SK-N-SH (cell line): ENCODE measurements at regions not wholly inside any gene's neighbourhood (a gene's known extent, or its start where the extent isn't known, plus 50 kb on each side); places are given as distances from the start of the nearest gene placed in this dataset.

Experiments used
- CTCF ChIA-PET: fragments of 300-600, 350-600 bp; formaldehyde crosslinking; extraction: SDS; loops from one replicate; lab custom pipeline; 2021; lab: Yijun Ruan, JAX
- POLR2A ChIA-PET: fragments of 350-600 bp; sonication (Branson Sonifier 250); formaldehyde crosslinking; extraction: SDS; loops from one replicate; lab custom pipeline; 2020; ENCODE audit warnings: antibody characterized with exemption, inconsistent platforms; lab: Yijun Ruan, JAX
- DNase-seq: peaks from one replicate; pipeline ENCODE4 v3.0.0; 2012
- H2AFZ ChIP-seq: fragments of 200-600 bp; sonication (generic); 2 replicates; pipeline ENCODE4 v1.8.1; 2016; ENCODE audit warnings: antibody characterized with exemption, mild to moderate bottlenecking, low read depth
- H3F3A ChIP-seq: fragments of 200-600 bp; sonication (generic); replicated peaks from 2 replicates; pipeline ENCODE3; 2016; ENCODE audit warnings: antibody characterized with exemption, mild to moderate bottlenecking; ENCODE audit not compliant: insufficient read depth
- H3K27ac ChIP-seq, 2 experiments: fragments of 200-500 bp in 1 of 2; fragments of 200-600 bp in 1 of 2; sonication (Bioruptor generic) in 1 of 2; sonication (generic), shearing (Covaris generic) in 1 of 2; 2 replicates each; pipeline versions ENCODE4 v1.5.1 to v1.6.1; 2014 to 2016; ENCODE audit warnings: low read depth in 2 of 2, inconsistent platforms in 1 of 2, low read length in 1 of 2, mild to moderate bottlenecking in 1 of 2, mixed read lengths in 1 of 2
- H3K27me3 ChIP-seq: fragments of 200-600 bp; sonication (generic), shearing (Covaris generic); 2 replicates; pipeline ENCODE4 v1.6.1; 2016; ENCODE audit warnings: mixed run types; ENCODE audit not compliant: insufficient read depth
- H3K36me3 ChIP-seq, 2 experiments: fragments of 200-500 bp in 1 of 2; fragments of 200-600 bp in 1 of 2; sonication (Bioruptor generic) in 1 of 2; sonication (generic) in 1 of 2; replicated peaks in 1 of 2; 2 replicates each; pipeline versions ENCODE3 to v1.5.1; 2014 to 2016; ENCODE audit warnings: low read length in 1 of 2, mild to moderate bottlenecking in 1 of 2; ENCODE audit not compliant: insufficient read depth in 2 of 2, control insufficient read depth in 1 of 2
- H3K4me1 ChIP-seq, 2 experiments: fragments of 200-500 bp in 1 of 2; fragments of 200-600 bp in 1 of 2; sonication (Bioruptor generic) in 1 of 2; sonication (generic), shearing (Covaris generic) in 1 of 2; 2 replicates each; pipeline versions ENCODE4 v1.5.1 to v1.6.1; 2014 to 2016; ENCODE audit warnings: low read depth in 1 of 2, low read length in 1 of 2, mixed run types in 1 of 2; ENCODE audit not compliant: insufficient read depth in 2 of 2, control insufficient read depth in 1 of 2
- H3K4me2 ChIP-seq: fragments of 200-600 bp; sonication (generic), shearing (Covaris generic); 2 replicates; pipeline ENCODE4 v1.6.1; 2017; ENCODE audit warnings: mixed run types
- H3K4me3 ChIP-seq, 2 experiments: fragments of 200-500 bp in 1 of 2; fragments of 200-600 bp in 1 of 2; sonication (Bioruptor generic) in 1 of 2; sonication (generic), shearing (Covaris generic) in 1 of 2; 2 replicates each; pipeline versions ENCODE4 v1.5.1 to v1.8.1; 2014 to 2016; ENCODE audit warnings: low read depth in 2 of 2, inconsistent platforms in 1 of 2, low read length in 1 of 2, mild to moderate bottlenecking in 1 of 2, mixed read lengths in 1 of 2, moderate library complexity in 1 of 2
- H3K79me2 ChIP-seq: fragments of 200-600 bp; sonication (generic); 2 replicates; pipeline ENCODE4 v1.8.1; 2017; ENCODE audit warnings: mild to moderate bottlenecking; ENCODE audit not compliant: insufficient read depth
- H3K9ac ChIP-seq: fragments of 200-600 bp; sonication (generic); 2 replicates; pipeline ENCODE4 v1.6.1; 2017; ENCODE audit warnings: mixed run types
- H3K9me2 ChIP-seq: fragments of 200-600 bp; sonication (generic); 2 replicates; pipeline ENCODE4 v1.6.1; 2017; ENCODE audit warnings: mixed run types
- H3K9me3 ChIP-seq: fragments of 200-600 bp; sonication (generic); 2 replicates; pipeline ENCODE4 v1.6.1; 2017; ENCODE audit warnings: mixed run types, mild to moderate bottlenecking, moderate library complexity
- H4K20me1 ChIP-seq: fragments of 200-600 bp; sonication (generic); 2 replicates; pipeline ENCODE4 v1.6.1; 2017; ENCODE audit warnings: mild to moderate bottlenecking, mixed run types; ENCODE audit not compliant: insufficient read depth
- ELF1 ChIP-seq: IDR thresholded peaks from 2 replicates; pipeline ENCODE4 v1.4.0; 2012
- FOSL2 ChIP-seq: IDR thresholded peaks from 2 replicates; pipeline ENCODE4 v1.4.0; 2012; ENCODE audit warnings: low read depth, mild to moderate bottlenecking, moderate library complexity, borderline replicate concordance
- FOXM1 ChIP-seq: IDR thresholded peaks from 2 replicates; pipeline ENCODE4 v1.4.0; 2012; ENCODE audit warnings: low read depth, mild to moderate bottlenecking
- GABPA ChIP-seq: IDR thresholded peaks from 2 replicates; pipeline ENCODE4 v1.4.0; 2012; ENCODE audit warnings: low read depth, mild to moderate bottlenecking
- GATA2 ChIP-seq: sonication (generic); formaldehyde crosslinking; IDR thresholded peaks from 2 replicates; pipeline ENCODE4 v1.5.0; 2020; ENCODE audit warnings: mild to moderate bottlenecking, missing genetic modification reagents
- MAX ChIP-seq: IDR thresholded peaks from 2 replicates; pipeline ENCODE4 v1.4.0; 2012; ENCODE audit warnings: low read depth
- NFIC ChIP-seq: IDR thresholded peaks from 2 replicates; pipeline ENCODE4 v1.4.0; 2012; ENCODE audit warnings: borderline replicate concordance
- PBX3 ChIP-seq: IDR thresholded peaks from 2 replicates; pipeline ENCODE4; 2012
- RAD21 ChIP-seq: IDR thresholded peaks from 2 replicates; pipeline ENCODE4 v1.6.1; 2012; ENCODE audit warnings: mild to moderate bottlenecking, low read length
- REST ChIP-seq: IDR thresholded peaks from 2 replicates; pipeline ENCODE4 v1.6.1; 2012; ENCODE audit warnings: mild to moderate bottlenecking, low read depth, low read length, moderate library complexity
- RFX5 ChIP-seq: IDR thresholded peaks from 2 replicates; pipeline ENCODE4 v1.6.1; 2012; ENCODE audit warnings: mild to moderate bottlenecking, improper control_type of control experiment, low read length
- RXRA ChIP-seq: IDR thresholded peaks from 2 replicates; pipeline ENCODE4 v1.4.0; 2012; ENCODE audit warnings: low read depth, mild to moderate bottlenecking, borderline replicate concordance
- USF1 ChIP-seq: IDR thresholded peaks from 2 replicates; pipeline ENCODE4 v1.4.0; 2012; ENCODE audit warnings: low read depth, borderline replicate concordance
- USF2 ChIP-seq: fragments of 150-350 bp; IDR thresholded peaks from 2 replicates; pipeline ENCODE4 v1.6.1; 2017; ENCODE audit warnings: antibody characterized with exemption, low read length, low read depth, borderline replicate concordance
- YY1 ChIP-seq: IDR thresholded peaks from 2 replicates; pipeline ENCODE4 v1.4.0; 2012; ENCODE audit warnings: low read depth, mild to moderate bottlenecking
- WGBS: methylation state at CpG from one replicate; pipeline ENCODE4 v1.1.6; 2017; ENCODE audit warnings: low lambda C conversion rate; 5-methylcytosine and 5-hydroxymethylcytosine counted together

GRCh38 chr2:8019934-8020333 is 661.9 kb upstream of the ID2 start:
- TF ChIP-seq USF1 (no peak), PBX3 (no peak), RXRA (no peak), FOSL2 (no peak), REST (no peak), YY1 (no peak), ELF1 (no peak), RFX5 (no peak), GATA2 (CRISPR knock-in tag) (no peak), RAD21 (no peak), NFIC (no peak), GABPA (no peak), USF2 (no peak), MAX (no peak), FOXM1 (no peak)
- Histone ChIP-seq H2AFZ (no peak overlapping the region), H3K4me2 (no peak overlapping the region), H3K9ac (no peak overlapping the region), H3K36me3 (no peaks in the 10 kb centered on the region), H4K20me1 (no peaks in the 10 kb centered on the region), H3F3A (no peaks in the 10 kb centered on the region), H3K9me3 (no peaks in the 10 kb centered on the region), H3K27ac (no peak overlapping the region), H3K4me1 (peaks cover 0 to 6% of the 10 kb centered on the region in 2 experiments; a peak in 3 of 4 replicates), H3K4me3 (no peak overlapping the region), H3K79me2 (no peaks in the 10 kb centered on the region), H3K27me3 (no peaks in the 10 kb centered on the region), H3K9me2 (no peaks in the 10 kb centered on the region)
- no peak for DNase-seq
- WGBS, result 87% methylated on average over 7 of the region's 8 CpGs
- CTCF ChIA-PET, result interaction anchor here (1.0 to 1.7 kb wide), 2 partner anchors 11 to 13 kb away, joined by 3 to 4 read pairs; no protein-coding TSS in a partner anchor
- POLR2A ChIA-PET, result no interaction called here
